ENCODE measurements at regions not wholly inside any gene's neighbourhood (a gene's known extent, or its start where the extent isn't known, plus 50 kb on each side); places are given as distances from the start of the nearest gene placed in this dataset.

DNA sequence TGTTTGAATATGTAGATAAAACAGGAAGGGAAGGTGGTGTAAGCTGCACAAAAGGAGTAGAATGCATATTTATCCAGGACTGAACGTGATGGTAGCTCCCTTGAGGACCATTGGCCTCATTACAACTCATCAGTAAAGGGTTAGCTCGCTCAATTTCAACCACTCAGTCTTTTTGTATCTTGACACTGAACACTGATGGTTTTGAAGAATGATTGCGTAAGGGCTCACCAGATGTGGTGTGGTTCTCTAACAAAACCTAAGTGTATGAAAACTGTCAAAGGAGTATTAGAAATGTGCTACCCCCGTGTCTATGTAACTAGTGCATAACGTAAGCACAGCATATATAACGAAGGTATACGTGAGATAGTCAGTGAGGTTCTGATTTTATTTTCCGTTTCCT is 272.4 kb upstream of the THSD7B start:
- Histone ChIP-seq H3K36me3 (ENCODE audit: control insufficient read depth in 2 of 2, insufficient read depth in 1 of 2, low read length in 2 of 2) (no peaks in the 10 kb centered on the region), H3K27ac (ENCODE audit: extremely low read depth, low read depth, low read length) (no peak overlapping the region), H3K4me1 (ENCODE audit: control insufficient read depth, insufficient read depth, low read length) (no peaks in the 10 kb centered on the region), H3K9me3 (ENCODE audit: control insufficient read depth, insufficient read depth, low read depth, low read length) (no peaks in the 10 kb centered on the region), H3K4me3 (ENCODE audit: low read depth, low read length) (no peak overlapping the region)
- ChIA-PET POLR2A (no interaction called here), CTCF (no interaction called here)
- TF ChIP-seq, protein P1, sequence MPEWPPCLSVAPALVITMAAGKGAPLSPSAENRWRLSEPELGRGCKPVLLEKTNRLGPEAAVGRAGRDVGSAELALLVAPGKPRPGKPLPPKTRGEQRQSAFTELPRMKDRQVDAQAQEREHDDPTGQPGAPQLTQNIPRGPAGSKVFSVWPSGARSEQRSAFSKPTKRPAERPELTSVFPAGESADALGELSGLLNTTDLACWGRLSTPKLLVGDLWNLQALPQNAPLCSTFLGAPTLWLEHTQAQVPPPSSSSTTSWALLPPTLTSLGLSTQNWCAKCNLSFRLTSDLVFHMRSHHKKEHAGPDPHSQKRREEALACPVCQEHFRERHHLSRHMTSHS (tag by site-specific recombination; IDR thresholded peaks at IDR 0.05), result no peak
- TF ChIP-seq, protein P2, sequence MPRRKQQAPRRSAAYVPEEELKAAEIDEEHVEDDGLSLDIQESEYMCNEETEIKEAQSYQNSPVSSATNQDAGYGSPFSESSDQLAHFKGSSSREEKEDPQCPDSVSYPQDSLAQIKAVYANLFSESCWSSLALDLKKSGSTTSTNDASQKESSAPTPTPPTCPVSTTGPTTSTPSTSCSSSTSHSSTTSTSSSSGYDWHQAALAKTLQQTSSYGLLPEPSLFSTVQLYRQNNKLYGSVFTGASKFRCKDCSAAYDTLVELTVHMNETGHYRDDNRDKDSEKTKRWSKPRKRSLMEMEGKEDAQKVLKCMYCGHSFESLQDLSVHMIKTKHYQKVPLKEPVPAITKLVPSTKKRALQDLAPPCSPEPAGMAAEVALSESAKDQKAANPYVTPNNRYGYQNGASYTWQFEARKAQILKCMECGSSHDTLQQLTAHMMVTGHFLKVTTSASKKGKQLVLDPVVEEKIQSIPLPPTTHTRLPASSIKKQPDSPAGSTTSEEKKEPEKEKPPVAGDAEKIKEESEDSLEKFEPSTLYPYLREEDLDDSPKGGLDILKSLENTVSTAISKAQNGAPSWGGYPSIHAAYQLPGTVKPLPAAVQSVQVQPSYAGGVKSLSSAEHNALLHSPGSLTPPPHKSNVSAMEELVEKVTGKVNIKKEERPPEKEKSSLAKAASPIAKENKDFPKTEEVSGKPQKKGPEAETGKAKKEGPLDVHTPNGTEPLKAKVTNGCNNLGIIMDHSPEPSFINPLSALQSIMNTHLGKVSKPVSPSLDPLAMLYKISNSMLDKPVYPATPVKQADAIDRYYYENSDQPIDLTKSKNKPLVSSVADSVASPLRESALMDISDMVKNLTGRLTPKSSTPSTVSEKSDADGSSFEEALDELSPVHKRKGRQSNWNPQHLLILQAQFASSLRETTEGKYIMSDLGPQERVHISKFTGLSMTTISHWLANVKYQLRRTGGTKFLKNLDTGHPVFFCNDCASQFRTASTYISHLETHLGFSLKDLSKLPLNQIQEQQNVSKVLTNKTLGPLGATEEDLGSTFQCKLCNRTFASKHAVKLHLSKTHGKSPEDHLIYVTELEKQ (tag by site-specific recombination; IDR thresholded peaks at IDR 0.05; ENCODE audit: borderline replicate concordance), result no peak
- TF ChIP-seq KLF10 (tag by site-specific recombination; IDR thresholded peaks at IDR 0.05) (no peak), ZNF747 (tag by site-specific recombination; IDR thresholded peaks at IDR 0.05) (no peak), KLF9 (tag by site-specific recombination; IDR thresholded peaks at IDR 0.05; ENCODE audit: low read depth) (no peak), ZNF112 (tag by site-specific recombination; IDR thresholded peaks at IDR 0.05) (no peak), ZNF560 (tag by site-specific recombination; IDR thresholded peaks at IDR 0.05; ENCODE audit: borderline replicate concordance) (no peak), SP2 (tag by site-specific recombination; IDR thresholded peaks at IDR 0.05) (no peak), HOXC10 (CRISPR knock-in tag; IDR thresholded peaks at IDR 0.05) (no peak), ZNF626 (tag by site-specific recombination; IDR thresholded peaks at IDR 0.05) (no peak), YY2 (tag by site-specific recombination; IDR thresholded peaks at IDR 0.05) (no peak), ZNF416 (tag by site-specific recombination; IDR thresholded peaks at IDR 0.05) (no peak), ZNF175 (tag by site-specific recombination; IDR thresholded peaks at IDR 0.05) (no peak), SCRT1 (tag by site-specific recombination; IDR thresholded peaks at IDR 0.05; ENCODE audit: borderline replicate concordance) (no peak), GFI1B (tag by site-specific recombination; IDR thresholded peaks at IDR 0.05) (no peak)

DNA sequence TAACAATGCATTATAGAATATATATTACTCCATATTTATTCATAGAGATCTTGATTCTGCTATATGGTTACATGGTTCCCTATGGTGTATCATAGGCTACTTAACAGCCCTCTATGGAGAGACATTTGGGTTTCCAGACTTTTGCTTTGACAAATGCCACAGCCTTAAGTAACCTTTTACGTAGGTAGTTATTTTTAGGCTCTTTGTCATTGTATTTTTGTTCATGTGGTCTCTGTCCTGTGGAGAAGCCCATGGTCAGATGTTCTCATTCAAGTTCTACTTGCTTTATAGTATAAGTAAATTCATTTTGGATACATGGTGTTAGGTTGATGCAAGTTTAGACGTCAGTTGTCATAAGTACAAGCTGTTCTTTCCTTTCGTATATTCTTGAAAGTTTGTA is 275.2 kb upstream of the THSD7B start:
- CTCF ChIA-PET, result no interaction called here
- no peaks in the 10 kb centered on the region for H3K4me1 ChIP-seq (ENCODE audit: control insufficient read depth, insufficient read depth, low read length)
- no peaks in the 10 kb centered on the region for H3K36me3 ChIP-seq (ENCODE audit: control insufficient read depth in 2 of 2, insufficient read depth in 1 of 2, low read length in 2 of 2)
- TF ChIP-seq, protein P3, sequence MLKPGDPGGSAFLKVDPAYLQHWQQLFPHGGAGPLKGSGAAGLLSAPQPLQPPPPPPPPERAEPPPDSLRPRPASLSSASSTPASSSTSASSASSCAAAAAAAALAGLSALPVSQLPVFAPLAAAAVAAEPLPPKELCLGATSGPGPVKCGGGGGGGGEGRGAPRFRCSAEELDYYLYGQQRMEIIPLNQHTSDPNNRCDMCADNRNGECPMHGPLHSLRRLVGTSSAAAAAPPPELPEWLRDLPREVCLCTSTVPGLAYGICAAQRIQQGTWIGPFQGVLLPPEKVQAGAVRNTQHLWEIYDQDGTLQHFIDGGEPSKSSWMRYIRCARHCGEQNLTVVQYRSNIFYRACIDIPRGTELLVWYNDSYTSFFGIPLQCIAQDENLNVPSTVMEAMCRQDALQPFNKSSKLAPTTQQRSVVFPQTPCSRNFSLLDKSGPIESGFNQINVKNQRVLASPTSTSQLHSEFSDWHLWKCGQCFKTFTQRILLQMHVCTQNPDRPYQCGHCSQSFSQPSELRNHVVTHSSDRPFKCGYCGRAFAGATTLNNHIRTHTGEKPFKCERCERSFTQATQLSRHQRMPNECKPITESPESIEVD (tag by site-specific recombination; IDR thresholded peaks at IDR 0.05), result no peak
- no peak for TF ChIP-seq ZBTB8A (tag by site-specific recombination; IDR thresholded peaks at IDR 0.05)
- TF ChIP-seq ZNF404 (tag by site-specific recombination; IDR thresholded peaks at IDR 0.05), result no peak
- no peak for TF ChIP-seq KLF16 (tag by site-specific recombination; IDR thresholded peaks at IDR 0.05)
- no peak for TF ChIP-seq ZNF114 (tag by site-specific recombination; IDR thresholded peaks at IDR 0.05)
- no peak for TF ChIP-seq ZBTB17 (tag by site-specific recombination; IDR thresholded peaks at IDR 0.05)
- no peak for TF ChIP-seq KLF7 (tag by site-specific recombination; IDR thresholded peaks at IDR 0.05; ENCODE audit: borderline replicate concordance)
- TF ChIP-seq, protein P4, sequence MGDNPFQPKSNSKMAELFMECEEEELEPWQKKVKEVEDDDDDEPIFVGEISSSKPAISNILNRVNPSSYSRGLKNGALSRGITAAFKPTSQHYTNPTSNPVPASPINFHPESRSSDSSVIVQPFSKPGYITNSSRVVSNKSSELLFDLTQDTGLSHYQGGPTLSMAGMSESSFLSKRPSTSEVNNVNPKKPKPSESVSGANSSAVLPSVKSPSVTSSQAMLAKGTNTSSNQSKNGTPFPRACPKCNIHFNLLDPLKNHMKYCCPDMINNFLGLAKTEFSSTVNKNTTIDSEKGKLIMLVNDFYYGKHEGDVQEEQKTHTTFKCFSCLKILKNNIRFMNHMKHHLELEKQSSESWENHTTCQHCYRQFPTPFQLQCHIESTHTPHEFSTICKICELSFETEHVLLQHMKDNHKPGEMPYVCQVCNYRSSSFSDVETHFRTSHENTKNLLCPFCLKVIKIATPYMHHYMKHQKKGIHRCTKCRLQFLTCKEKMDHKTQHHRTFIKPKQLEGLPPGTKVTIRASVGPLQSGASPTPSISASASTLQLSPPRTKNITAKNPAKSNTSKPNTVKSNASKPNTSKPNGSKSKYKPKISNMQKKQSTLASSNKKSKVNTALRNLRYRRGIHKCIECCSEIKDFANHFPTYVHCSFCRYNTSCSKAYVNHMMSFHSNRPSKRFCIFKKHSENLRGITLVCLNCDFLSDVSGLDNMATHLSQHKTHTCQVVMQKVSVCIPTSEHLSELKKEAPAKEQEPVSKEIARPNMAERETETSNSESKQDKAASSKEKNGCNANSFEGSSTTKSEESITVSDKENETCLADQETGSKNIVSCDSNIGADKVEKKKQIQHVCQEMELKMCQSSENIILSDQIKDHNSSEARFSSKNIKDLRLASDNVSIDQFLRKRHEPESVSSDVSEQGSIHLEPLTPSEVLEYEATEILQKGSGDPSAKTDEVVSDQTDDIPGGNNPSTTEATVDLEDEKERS (tag by site-specific recombination; IDR thresholded peaks at IDR 0.05), result no peak
- no peak for TF ChIP-seq EGR2 (tag by site-specific recombination; IDR thresholded peaks at IDR 0.05; ENCODE audit: low read depth)
- no peak for TF ChIP-seq ZSCAN30 (tag by site-specific recombination; IDR thresholded peaks at IDR 0.05)
- no peak for TF ChIP-seq ZNF140 (tag by site-specific recombination; IDR thresholded peaks at IDR 0.05)
- no peak for TF ChIP-seq ZNF169 (tag by site-specific recombination; IDR thresholded peaks at IDR 0.05)
- TF ChIP-seq KLF9 (tag by site-specific recombination; IDR thresholded peaks at IDR 0.05; ENCODE audit: low read depth), result no peak
- TF ChIP-seq ZNF174 (tag by site-specific recombination; IDR thresholded peaks at IDR 0.05), result no peak
- TF ChIP-seq ZFP3 (tag by site-specific recombination; IDR thresholded peaks at IDR 0.05; ENCODE audit: low read depth), result no peak
- TF ChIP-seq ZNF529 (tag by site-specific recombination; IDR thresholded peaks at IDR 0.05; ENCODE audit: insufficient replicate concordance), result no peak
- no peak overlapping the region for H3K27ac ChIP-seq (ENCODE audit: extremely low read depth, low read depth, low read length)
- no peak overlapping the region for H3K4me3 ChIP-seq (ENCODE audit: low read depth, low read length)
- POLR2A ChIA-PET, result no interaction called here
- H3K9me3 ChIP-seq (ENCODE audit: control insufficient read depth, insufficient read depth, low read depth, low read length), result no peaks in the 10 kb centered on the region
